ENCODE measurements at regions not wholly inside any gene's neighbourhood (a gene's known extent, or its start where the extent isn't known, plus 50 kb on each side); places are given as distances from the start of the nearest gene placed in this dataset.

- TF ChIP-seq EZH2phosphoT487 (IDR thresholded peaks at IDR 0.05; ENCODE audit: borderline replicate concordance) (no peak), CTCF (conservative IDR thresholded peaks at IDR 0.05; ENCODE audit: low read length) (no peak)
- Histone ChIP-seq H3F3A (ENCODE audit: low read depth) (no peaks in the 10 kb centered on the region), H3K4me3 (ENCODE audit: low read length, poor library complexity, severe bottlenecking) (no peak overlapping the region), H3K79me2 (ENCODE audit: insufficient read depth, low read length) (no peaks in the 10 kb centered on the region), H3K4me1 (ENCODE audit: insufficient read depth, low read length, poor library complexity, severe bottlenecking) (no peaks in the 10 kb centered on the region), H3K9me2 (replicated peaks; ENCODE audit: low read depth, low read length) (no peaks in the 10 kb centered on the region), H3K9ac (ENCODE audit: low read depth, low read length, poor library complexity, severe bottlenecking) (no peak overlapping the region), H3K36me3 (ENCODE audit: insufficient read depth, low read length) (no peaks in the 10 kb centered on the region), H2AFZ (ENCODE audit: low read length) (no peak overlapping the region), H3K4me2 (ENCODE audit: low read depth, low read length, poor library complexity, severe bottlenecking) (no peak overlapping the region), H3K27me3 (ENCODE audit: insufficient read depth, low read length, poor library complexity, severe bottlenecking) (no peaks in the 10 kb centered on the region), H4K20me1 (ENCODE audit: insufficient read depth, low read length, poor library complexity, severe bottlenecking) (no peaks in the 10 kb centered on the region), H3K9me3 (ENCODE audit: insufficient read depth, low read depth, low read length) (no peaks in the 10 kb centered on the region)
Observed at GRCh38 chr4:42313872-42314271, 83.4 kb upstream of the SHISA3 start.

GRCh38 chr4:42315231-42315630 lies 82.1 kb upstream of the SHISA3 start:
- no peaks in the 10 kb centered on the region for H3K9me3 ChIP-seq (ENCODE audit: insufficient read depth, low read depth, low read length)

GRCh38 chr4:42320822-42321388 lies 76.4 kb upstream of the SHISA3 start:
- no peaks in the 10 kb centered on the region for H3F3A ChIP-seq (ENCODE audit: low read depth)
- H3K27me3 ChIP-seq (ENCODE audit: insufficient read depth, low read length, poor library complexity, severe bottlenecking), result no peaks in the 10 kb centered on the region
- H3K9me3 ChIP-seq (ENCODE audit: insufficient read depth, low read depth, low read length), result no peaks in the 10 kb centered on the region
- no peak overlapping the region for H2AFZ ChIP-seq (ENCODE audit: low read length)
- H3K9me2 ChIP-seq (replicated peaks; ENCODE audit: low read depth, low read length), result no peaks in the 10 kb centered on the region
- H3K4me1 ChIP-seq (ENCODE audit: insufficient read depth, low read length, poor library complexity, severe bottlenecking), result no peaks in the 10 kb centered on the region
- no peaks in the 10 kb centered on the region for H3K36me3 ChIP-seq (ENCODE audit: insufficient read depth, low read length)
- no peak overlapping the region for H3K4me2 ChIP-seq (ENCODE audit: low read depth, low read length, poor library complexity, severe bottlenecking)
- TF ChIP-seq EZH2phosphoT487 (IDR thresholded peaks at IDR 0.05; ENCODE audit: borderline replicate concordance) (no peak), CTCF (conservative IDR thresholded peaks at IDR 0.05; ENCODE audit: low read length) (no peak)
- no peaks in the 10 kb centered on the region for H3K79me2 ChIP-seq (ENCODE audit: insufficient read depth, low read length)
- H4K20me1 ChIP-seq (ENCODE audit: insufficient read depth, low read length, poor library complexity, severe bottlenecking), result no peaks in the 10 kb centered on the region
- no peak overlapping the region for H3K9ac ChIP-seq (ENCODE audit: low read depth, low read length, poor library complexity, severe bottlenecking)
- no peak overlapping the region for H3K4me3 ChIP-seq (ENCODE audit: low read length, poor library complexity, severe bottlenecking)

More at GRCh38 chr4:42315231-42315630, 82.1 kb upstream of the SHISA3 start:
- Histone ChIP-seq H4K20me1 (ENCODE audit: insufficient read depth, low read length, poor library complexity, severe bottlenecking) (no peaks in the 10 kb centered on the region), H3K27me3 (ENCODE audit: insufficient read depth, low read length, poor library complexity, severe bottlenecking) (no peaks in the 10 kb centered on the region), H3K4me3 (ENCODE audit: low read length, poor library complexity, severe bottlenecking) (no peak overlapping the region), H3K9me2 (replicated peaks; ENCODE audit: low read depth, low read length) (no peaks in the 10 kb centered on the region), H3K4me1 (ENCODE audit: insufficient read depth, low read length, poor library complexity, severe bottlenecking) (no peaks in the 10 kb centered on the region), H3K36me3 (ENCODE audit: insufficient read depth, low read length) (no peaks in the 10 kb centered on the region), H3K4me2 (ENCODE audit: low read depth, low read length, poor library complexity, severe bottlenecking) (no peak overlapping the region), H3K79me2 (ENCODE audit: insufficient read depth, low read length) (no peaks in the 10 kb centered on the region), H3F3A (ENCODE audit: low read depth) (no peaks in the 10 kb centered on the region), H3K9ac (ENCODE audit: low read depth, low read length, poor library complexity, severe bottlenecking) (no peak overlapping the region), H2AFZ (ENCODE audit: low read length) (no peak overlapping the region)
- TF ChIP-seq EZH2phosphoT487 (IDR thresholded peaks at IDR 0.05; ENCODE audit: borderline replicate concordance) (no peak), CTCF (conservative IDR thresholded peaks at IDR 0.05; ENCODE audit: low read length) (no peak)
